ENCODE measurements at regions not wholly inside any gene's neighbourhood (a gene's known extent, or its start where the extent isn't known, plus 50 kb on each side); places are given as distances from the start of the nearest gene placed in this dataset.

GRCh38 chr11:64441127-64441526, 82.2 kb downstream of the RPS6KA4 start:
- TF ChIP-seq POLR2A (IDR thresholded peaks at IDR 0.05; ENCODE audit: low read depth, low read length): no peak
- no peak for TF ChIP-seq POLR2AphosphoS5 (IDR thresholded peaks at IDR 0.05; ENCODE audit: low read depth, low read length)

Data from GM12892 (cell line).